Neural progenitor cell (in vitro differentiated cells): ENCODE measurements at regions not wholly inside any gene's neighbourhood (a gene's known extent, or its start where the extent isn't known, plus 50 kb on each side); places are given as distances from the start of the nearest gene placed in this dataset.

ENCODE experiments used
- CTCF ChIP-seq: fragments of 200-600 bp; sonication (generic); IDR thresholded peaks from 2 replicates; pipeline ENCODE4 v1.5.1; 2017; ENCODE audit warnings: antibody characterized with exemption, mild to moderate bottlenecking
- EZH2 ChIP-seq: fragments of 200-600 bp; sonication (generic); IDR thresholded peaks from 2 replicates; pipeline ENCODE4 v1.6.1; 2017; ENCODE audit warnings: antibody characterized with exemption, mild to moderate bottlenecking, moderate library complexity

- TF ChIP-seq CTCF = no peak
- TF ChIP-seq EZH2 = no peak
Measured at GRCh38 chr12:66947119-66947518, 268.2 kb upstream of the GRIP1 start.
